ENCODE measurements at regions not wholly inside any gene's neighbourhood (a gene's known extent, or its start where the extent isn't known, plus 50 kb on each side); places are given as distances from the start of the nearest gene placed in this dataset.

DNA sequence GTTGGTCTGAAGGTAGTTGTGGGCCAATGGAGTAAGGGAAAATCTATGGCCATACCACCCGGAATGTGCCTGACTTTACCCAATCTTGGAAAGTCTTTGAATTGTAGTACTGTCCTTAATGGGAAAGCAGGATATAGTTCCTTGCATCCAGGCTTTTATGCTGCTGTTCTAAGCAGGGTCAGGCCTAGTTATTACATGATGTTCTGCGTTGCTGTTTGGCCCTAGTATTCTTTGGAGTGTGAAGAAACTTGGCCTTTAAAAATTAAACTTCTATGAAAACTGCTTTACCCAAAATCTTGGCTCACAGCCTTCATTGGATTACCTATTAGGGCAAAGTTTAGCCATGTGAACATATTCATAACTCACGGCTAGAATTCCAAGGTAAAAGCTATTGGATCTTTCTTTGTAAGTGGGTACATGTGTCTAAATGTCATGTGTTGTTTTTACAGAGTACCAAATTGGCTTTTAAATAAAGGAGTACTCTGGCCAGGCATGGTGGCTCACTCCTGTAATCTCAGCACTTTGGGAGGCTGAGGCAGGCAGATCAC, 211.1 kb downstream of the DTWD2 start:
- TF ChIP-seq TAF1 (IDR thresholded peaks at IDR 0.05; ENCODE audit: borderline replicate concordance, low read depth, low read length), result no peak
- TF ChIP-seq POLR2A (IDR thresholded peaks at IDR 0.05; ENCODE audit: low read depth, low read length), result no peak

All from GM12892 (cell line).